ENCODE measurements at regions not wholly inside any gene's neighbourhood (a gene's known extent, or its start where the extent isn't known, plus 50 kb on each side); places are given as distances from the start of the nearest gene placed in this dataset.

DNA sequence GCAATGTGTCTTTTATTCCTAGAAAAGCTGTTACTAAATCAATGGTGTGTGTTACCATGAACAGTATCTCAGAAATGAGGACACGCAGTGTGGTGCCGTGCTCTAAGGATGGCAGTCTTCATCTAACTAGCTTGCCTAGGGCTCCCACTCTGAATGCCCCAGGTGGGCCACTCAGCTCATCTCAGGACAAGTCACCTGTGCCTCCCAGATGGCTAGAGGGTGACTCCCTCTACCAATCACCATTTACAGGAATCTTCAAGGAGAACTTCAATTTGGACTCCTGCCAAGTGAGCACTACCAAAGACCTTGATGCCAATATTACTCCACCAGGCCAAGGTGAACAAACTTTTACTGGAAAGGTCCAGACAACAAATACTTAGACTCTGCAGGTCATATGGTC is 202.8 kb upstream of the FOXQ1 start (continued):
- TF ChIP-seq, protein P1, sequence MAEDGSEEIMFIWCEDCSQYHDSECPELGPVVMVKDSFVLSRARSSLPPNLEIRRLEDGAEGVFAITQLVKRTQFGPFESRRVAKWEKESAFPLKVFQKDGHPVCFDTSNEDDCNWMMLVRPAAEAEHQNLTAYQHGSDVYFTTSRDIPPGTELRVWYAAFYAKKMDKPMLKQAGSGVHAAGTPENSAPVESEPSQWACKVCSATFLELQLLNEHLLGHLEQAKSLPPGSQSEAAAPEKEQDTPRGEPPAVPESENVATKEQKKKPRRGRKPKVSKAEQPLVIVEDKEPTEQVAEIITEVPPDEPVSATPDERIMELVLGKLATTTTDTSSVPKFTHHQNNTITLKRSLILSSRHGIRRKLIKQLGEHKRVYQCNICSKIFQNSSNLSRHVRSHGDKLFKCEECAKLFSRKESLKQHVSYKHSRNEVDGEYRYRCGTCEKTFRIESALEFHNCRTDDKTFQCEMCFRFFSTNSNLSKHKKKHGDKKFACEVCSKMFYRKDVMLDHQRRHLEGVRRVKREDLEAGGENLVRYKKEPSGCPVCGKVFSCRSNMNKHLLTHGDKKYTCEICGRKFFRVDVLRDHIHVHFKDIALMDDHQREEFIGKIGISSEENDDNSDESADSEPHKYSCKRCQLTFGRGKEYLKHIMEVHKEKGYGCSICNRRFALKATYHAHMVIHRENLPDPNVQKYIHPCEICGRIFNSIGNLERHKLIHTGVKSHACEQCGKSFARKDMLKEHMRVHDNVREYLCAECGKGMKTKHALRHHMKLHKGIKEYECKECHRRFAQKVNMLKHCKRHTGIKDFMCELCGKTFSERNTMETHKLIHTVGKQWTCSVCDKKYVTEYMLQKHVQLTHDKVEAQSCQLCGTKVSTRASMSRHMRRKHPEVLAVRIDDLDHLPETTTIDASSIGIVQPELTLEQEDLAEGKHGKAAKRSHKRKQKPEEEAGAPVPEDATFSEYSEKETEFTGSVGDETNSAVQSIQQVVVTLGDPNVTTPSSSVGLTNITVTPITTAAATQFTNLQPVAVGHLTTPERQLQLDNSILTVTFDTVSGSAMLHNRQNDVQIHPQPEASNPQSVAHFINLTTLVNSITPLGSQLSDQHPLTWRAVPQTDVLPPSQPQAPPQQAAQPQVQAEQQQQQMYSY (CRISPR knock-in tag; IDR thresholded peaks at IDR 0.05) = no peak

- intact Hi-C loops (cut with micrococcal nuclease; ENCODE audit: unreplicated experiment) = no loop called here
Measured at GRCh38 chr6:1108198-1108597, 203.7 kb upstream of the FOXQ1 start.

More at GRCh38 chr6:1108198-1108597, 203.7 kb upstream of the FOXQ1 start:
- Histone ChIP-seq H3K4me3 (no peak overlapping the region), H4K20me1 (ENCODE audit: control insufficient read depth, insufficient read depth) (no peaks in the 10 kb centered on the region), H3K27me3 (replicated peaks in 1 of 2; ENCODE audit: control insufficient read depth in 2 of 2, insufficient read depth in 2 of 2, low read length in 1 of 2) (peaks cover 0 to 2% of the 10 kb centered on the region in 2 experiments; a peak in 1 of 4 replicates), H3K79me2 (ENCODE audit: control insufficient read depth, insufficient read depth, low read length) (no peaks in the 10 kb centered on the region), H3K4me1 (ENCODE audit: control insufficient read depth, insufficient read depth, low read length) (no peaks in the 10 kb centered on the region), H3K9ac (ENCODE audit: control insufficient read depth, insufficient read depth, low read length) (no peak overlapping the region), H3K9me3 (replicated peaks; ENCODE audit: control insufficient read depth, insufficient read depth, low read length) (no peaks in the 10 kb centered on the region), H3K27ac (ENCODE audit: control insufficient read depth, insufficient read depth) (no peak overlapping the region), H3K4me2 (ENCODE audit: control insufficient read depth, insufficient read depth) (no peak overlapping the region), H2AFZ (ENCODE audit: control insufficient read depth, low read depth, low read length) (no peak overlapping the region), H3K36me3 (ENCODE audit: control insufficient read depth in 2 of 2, insufficient read depth in 2 of 2, low read length in 1 of 2) (no peaks in the 10 kb centered on the region)
- ChIA-PET RAD21 (ENCODE audit: unreplicated experiment) (no interaction called here), CTCF (no interaction called here), POLR2A (no interaction called here), SMC1A (ENCODE audit: uncharacterized antibody, unreplicated experiment) (no interaction called here)
- no TSS peak for BruUV-seq (replicated peaks)
- TF ChIP-seq SPI1 (IDR thresholded peaks at IDR 0.05; ENCODE audit: borderline replicate concordance, insufficient read depth, low read depth, low read length) (no peak), ZNF207 (IDR thresholded peaks at IDR 0.05; ENCODE audit: borderline replicate concordance) (no peak), IKZF1 (conservative IDR thresholded peaks at IDR 0.05) (no peak), CTCF (IDR thresholded peaks at IDR 0.05 in 2 of 3, conservative IDR thresholded peaks at IDR 0.05 in 1 of 3; ENCODE audit: control insufficient read depth in 2 of 3, extremely low read depth in 1 of 3, insufficient read depth in 1 of 3, low read depth in 3 of 3, low read length in 3 of 3) (no peak), CEBPB (IDR thresholded peaks at IDR 0.05; ENCODE audit: borderline replicate concordance in 1 of 2, low read depth in 2 of 2, low read length in 2 of 2) (no peak), BCLAF1 (IDR thresholded peaks at IDR 0.05) (no peak), CBX3 (IDR thresholded peaks at IDR 0.05; ENCODE audit: borderline replicate concordance, low read depth) (no peak), MTA3 (IDR thresholded peaks at IDR 0.05; ENCODE audit: borderline replicate concordance, low read length) (no peak), KAT2A (conservative IDR thresholded peaks at IDR 0.05; ENCODE audit: control insufficient read depth, low read depth, low read length) (no peak), CHD4 (IDR thresholded peaks at IDR 0.05) (no peak), RFX5 (IDR thresholded peaks at IDR 0.05; ENCODE audit: low read depth, low read length) (no peak)
- TF ChIP-seq, protein P2, sequence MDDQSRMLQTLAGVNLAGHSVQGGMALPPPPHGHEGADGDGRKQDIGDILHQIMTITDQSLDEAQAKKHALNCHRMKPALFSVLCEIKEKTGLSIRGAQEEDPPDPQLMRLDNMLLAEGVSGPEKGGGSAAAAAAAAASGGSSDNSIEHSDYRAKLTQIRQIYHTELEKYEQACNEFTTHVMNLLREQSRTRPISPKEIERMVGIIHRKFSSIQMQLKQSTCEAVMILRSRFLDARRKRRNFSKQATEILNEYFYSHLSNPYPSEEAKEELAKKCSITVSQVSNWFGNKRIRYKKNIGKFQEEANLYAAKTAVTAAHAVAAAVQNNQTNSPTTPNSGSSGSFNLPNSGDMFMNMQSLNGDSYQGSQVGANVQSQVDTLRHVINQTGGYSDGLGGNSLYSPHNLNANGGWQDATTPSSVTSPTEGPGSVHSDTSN (IDR thresholded peaks at IDR 0.05; ENCODE audit: insufficient replicate concordance, low read depth, low read length) = no peak
- DNase-seq (ENCODE audit: low read depth, low spot score) (no peak), FAIRE-seq (no peak), ATAC-seq (no peak)
- 45% methylated on average over 8 of the region's 8 CpGs for WGBS (ENCODE audit: insufficient coverage, insufficient replicate concordance, low lambda C conversion rate, missing lambda C conversion rate)
- in situ Hi-C loops (cut with MboI) = no loop called here

Measured in GM12878 (cell line).